ENCODE measurements at regions not wholly inside any gene's neighbourhood (a gene's known extent, or its start where the extent isn't known, plus 50 kb on each side); places are given as distances from the start of the nearest gene placed in this dataset.

DNA sequence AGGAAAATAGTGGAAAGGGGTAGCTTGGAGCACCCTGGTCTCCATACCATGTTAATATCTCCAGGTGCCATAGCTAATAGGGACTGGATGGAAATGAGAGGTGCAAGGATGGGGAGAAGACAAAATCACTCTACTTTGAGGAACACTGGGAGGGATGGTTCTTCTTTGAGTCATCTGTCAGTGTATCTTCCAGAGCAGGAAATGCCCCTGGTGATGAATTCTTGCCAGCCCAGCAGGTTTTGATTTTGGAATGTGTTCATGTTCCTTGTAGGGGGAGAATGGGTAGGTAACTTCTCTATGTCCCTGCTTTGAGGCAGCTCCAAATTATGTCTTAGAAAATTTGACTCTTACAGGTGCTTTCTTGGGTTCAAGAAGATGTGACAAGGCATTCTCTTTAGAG lies 177.0 kb upstream of the GLI3 start:
- H3K9me3 ChIP-seq (ENCODE audit: insufficient read depth, low read length) = no peaks in the 10 kb centered on the region
- H3K79me2 ChIP-seq (ENCODE audit: insufficient read depth, low read length) = no peaks in the 10 kb centered on the region
- no peak for TF ChIP-seq EZH2phosphoT487 (conservative IDR thresholded peaks at IDR 0.05; ENCODE audit: low read length)
- TF ChIP-seq, protein P1, sequence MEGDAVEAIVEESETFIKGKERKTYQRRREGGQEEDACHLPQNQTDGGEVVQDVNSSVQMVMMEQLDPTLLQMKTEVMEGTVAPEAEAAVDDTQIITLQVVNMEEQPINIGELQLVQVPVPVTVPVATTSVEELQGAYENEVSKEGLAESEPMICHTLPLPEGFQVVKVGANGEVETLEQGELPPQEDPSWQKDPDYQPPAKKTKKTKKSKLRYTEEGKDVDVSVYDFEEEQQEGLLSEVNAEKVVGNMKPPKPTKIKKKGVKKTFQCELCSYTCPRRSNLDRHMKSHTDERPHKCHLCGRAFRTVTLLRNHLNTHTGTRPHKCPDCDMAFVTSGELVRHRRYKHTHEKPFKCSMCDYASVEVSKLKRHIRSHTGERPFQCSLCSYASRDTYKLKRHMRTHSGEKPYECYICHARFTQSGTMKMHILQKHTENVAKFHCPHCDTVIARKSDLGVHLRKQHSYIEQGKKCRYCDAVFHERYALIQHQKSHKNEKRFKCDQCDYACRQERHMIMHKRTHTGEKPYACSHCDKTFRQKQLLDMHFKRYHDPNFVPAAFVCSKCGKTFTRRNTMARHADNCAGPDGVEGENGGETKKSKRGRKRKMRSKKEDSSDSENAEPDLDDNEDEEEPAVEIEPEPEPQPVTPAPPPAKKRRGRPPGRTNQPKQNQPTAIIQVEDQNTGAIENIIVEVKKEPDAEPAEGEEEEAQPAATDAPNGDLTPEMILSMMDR (IDR thresholded peaks at IDR 0.05; ENCODE audit: insufficient read depth, low read length, poor library complexity, severe bottlenecking) = no peak
- H3K9me2 ChIP-seq (replicated peaks; ENCODE audit: insufficient read depth, low read length) = no peaks in the 10 kb centered on the region
- no peak overlapping the region for H3K27ac ChIP-seq (ENCODE audit: low read depth, low read length)
- H3K4me2 ChIP-seq (ENCODE audit: low read depth, low read length, poor library complexity, severe bottlenecking) = no peak overlapping the region
- H3K36me3 ChIP-seq (ENCODE audit: low read length) = no peaks in the 10 kb centered on the region
- no peak overlapping the region for H2AFZ ChIP-seq (ENCODE audit: low read depth, low read length, severe bottlenecking)
- H3K27me3 ChIP-seq (ENCODE audit: low read length) = no peaks in the 10 kb centered on the region
- H3K4me3 ChIP-seq (ENCODE audit: insufficient read depth, low read length, poor library complexity, severe bottlenecking) = no peak overlapping the region
- H3K9ac ChIP-seq (ENCODE audit: low read length) = no peak overlapping the region
- no peaks in the 10 kb centered on the region; the same call in 1 of the 2 replicates for H4K20me1 ChIP-seq (ENCODE audit: low read depth, low read length)
- no peaks in the 10 kb centered on the region for H3F3A ChIP-seq (ENCODE audit: insufficient read depth)

GRCh38 chr7:42409296-42409695 lies 172.3 kb upstream of the GLI3 start:
- Histone ChIP-seq H3K79me2 (ENCODE audit: insufficient read depth, low read length) (no peaks in the 10 kb centered on the region), H3K36me3 (ENCODE audit: low read length) (no peaks in the 10 kb centered on the region), H3K9me2 (replicated peaks; ENCODE audit: insufficient read depth, low read length) (no peaks in the 10 kb centered on the region), H3K9me3 (ENCODE audit: insufficient read depth, low read length) (no peaks in the 10 kb centered on the region), H3K4me3 (ENCODE audit: insufficient read depth, low read length, poor library complexity, severe bottlenecking) (no peak overlapping the region), H4K20me1 (ENCODE audit: low read depth, low read length) (no peaks in the 10 kb centered on the region), H3K27me3 (ENCODE audit: low read length) (no peaks in the 10 kb centered on the region), H2AFZ (ENCODE audit: low read depth, low read length, severe bottlenecking) (no peak overlapping the region), H3K4me2 (ENCODE audit: low read depth, low read length, poor library complexity, severe bottlenecking) (no peak overlapping the region), H3F3A (ENCODE audit: insufficient read depth) (no peaks in the 10 kb centered on the region), H3K27ac (ENCODE audit: low read depth, low read length) (no peak overlapping the region), H3K9ac (ENCODE audit: low read length) (no peak overlapping the region)
- TF ChIP-seq, protein P1 (IDR thresholded peaks at IDR 0.05; ENCODE audit: insufficient read depth, low read length, poor library complexity, severe bottlenecking) = no peak
- TF ChIP-seq EZH2phosphoT487 (conservative IDR thresholded peaks at IDR 0.05; ENCODE audit: low read length) = no peak

GRCh38 chr7:42407833-42408232 lies 170.8 kb upstream of the GLI3 start:
- H3K4me2 ChIP-seq (ENCODE audit: low read depth, low read length, poor library complexity, severe bottlenecking) = no peak overlapping the region
- no peaks in the 10 kb centered on the region for H3K27me3 ChIP-seq (ENCODE audit: low read length)
- no peak overlapping the region for H3K27ac ChIP-seq (ENCODE audit: low read depth, low read length)
- no peaks in the 10 kb centered on the region for H3K79me2 ChIP-seq (ENCODE audit: insufficient read depth, low read length)
- no peaks in the 10 kb centered on the region for H4K20me1 ChIP-seq (ENCODE audit: low read depth, low read length)
- H3K9me3 ChIP-seq (ENCODE audit: insufficient read depth, low read length) = no peaks in the 10 kb centered on the region
- no peak overlapping the region for H3K4me3 ChIP-seq (ENCODE audit: insufficient read depth, low read length, poor library complexity, severe bottlenecking)
- H3K9ac ChIP-seq (ENCODE audit: low read length) = no peak overlapping the region
- H3K36me3 ChIP-seq (ENCODE audit: low read length) = no peaks in the 10 kb centered on the region
- no peaks in the 10 kb centered on the region for H3K9me2 ChIP-seq (replicated peaks; ENCODE audit: insufficient read depth, low read length)
- TF ChIP-seq, protein P1 (IDR thresholded peaks at IDR 0.05; ENCODE audit: insufficient read depth, low read length, poor library complexity, severe bottlenecking) = no peak
- TF ChIP-seq EZH2phosphoT487 (conservative IDR thresholded peaks at IDR 0.05; ENCODE audit: low read length) = no peak
- no peak overlapping the region for H2AFZ ChIP-seq (ENCODE audit: low read depth, low read length, severe bottlenecking)
- no peaks in the 10 kb centered on the region for H3F3A ChIP-seq (ENCODE audit: insufficient read depth)

Data from SU-DHL-6 (cell line).